Retinal pigment epithelial cell (primary cell): ENCODE measurements at regions not wholly inside any gene's neighbourhood (a gene's known extent, or its start where the extent isn't known, plus 50 kb on each side); places are given as distances from the start of the nearest gene placed in this dataset.
A peak's percentile ranks its signal among the peaks of the same experiment; 100 is the strongest.

Experiments used
- DNase-seq: peaks from one replicate; pipeline ENCODE4 v3.0.0-alpha.2; 2010; ENCODE audit warnings: low read depth
- H3K4me3 ChIP-seq: 2 replicates; pipeline ENCODE4 v1.5.1; 2011; ENCODE audit warnings: mild to moderate bottlenecking, low read length, control low read depth, moderate library complexity
- CTCF ChIP-seq: conservative IDR thresholded peaks from 2 replicates; pipeline ENCODE4 v1.5.1; 2011; ENCODE audit warnings: low read depth, low read length, control low read depth, inconsistent platforms

- H3K4me3 ChIP-seq, result no peak overlapping the region
- no peak for TF ChIP-seq CTCF
- no peak for DNase-seq
These were observed 864.0 kb upstream of the ACO1 start for GRCh38 chr9:31520301-31521085.

DNA sequence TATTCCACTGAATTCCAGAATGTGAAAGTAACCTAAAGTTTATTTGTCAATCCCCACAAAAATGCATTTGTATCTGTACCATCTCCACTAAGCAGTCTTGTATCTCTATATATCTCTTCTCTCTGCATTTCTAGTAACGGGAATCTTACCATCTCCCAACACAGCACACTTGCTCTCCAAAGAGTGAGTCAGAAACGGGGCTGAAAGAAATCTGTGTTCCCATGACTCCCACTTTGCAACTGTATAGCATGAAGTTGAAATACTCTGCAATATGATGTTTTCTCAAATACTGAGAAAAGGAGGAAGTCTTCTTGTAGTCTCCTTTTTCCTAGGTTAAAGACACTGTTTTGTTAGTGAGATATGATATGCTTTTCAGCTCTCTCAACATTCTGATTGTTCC lies 848.8 kb upstream of the ACO1 start:
- no peak for DNase-seq
- TF ChIP-seq CTCF, result no peak
- H3K4me3 ChIP-seq, result no peak overlapping the region

DNA sequence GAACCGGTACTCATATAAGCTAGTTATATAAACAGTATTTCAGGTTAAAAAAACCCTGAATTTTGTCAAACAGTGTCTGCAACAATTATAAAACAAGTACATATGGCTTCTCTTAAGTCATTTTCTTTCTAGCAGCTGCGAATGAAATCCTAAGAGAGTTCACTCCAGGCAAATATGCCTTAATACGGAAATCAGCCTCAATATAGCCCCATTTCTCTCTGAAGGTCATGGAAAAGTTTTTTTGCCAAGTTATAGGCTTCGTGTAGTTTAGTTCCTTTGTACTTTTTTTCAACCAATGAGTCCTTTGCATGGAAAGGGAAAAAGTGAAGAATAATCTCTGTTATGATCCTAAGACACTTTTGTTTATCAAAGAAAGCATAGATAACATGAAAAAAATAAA lies 848.0 kb upstream of the ACO1 start:
- no peak for TF ChIP-seq CTCF
- DNase-seq, result no peak
- H3K4me3 ChIP-seq, result no peak overlapping the region

GRCh38 chr9:31541721-31542281 lies 842.6 kb upstream of the ACO1 start:
- H3K4me3 ChIP-seq, result no peak overlapping the region
- DNase-seq, result peak; percentile 32
- TF ChIP-seq CTCF, result no peak

DNA sequence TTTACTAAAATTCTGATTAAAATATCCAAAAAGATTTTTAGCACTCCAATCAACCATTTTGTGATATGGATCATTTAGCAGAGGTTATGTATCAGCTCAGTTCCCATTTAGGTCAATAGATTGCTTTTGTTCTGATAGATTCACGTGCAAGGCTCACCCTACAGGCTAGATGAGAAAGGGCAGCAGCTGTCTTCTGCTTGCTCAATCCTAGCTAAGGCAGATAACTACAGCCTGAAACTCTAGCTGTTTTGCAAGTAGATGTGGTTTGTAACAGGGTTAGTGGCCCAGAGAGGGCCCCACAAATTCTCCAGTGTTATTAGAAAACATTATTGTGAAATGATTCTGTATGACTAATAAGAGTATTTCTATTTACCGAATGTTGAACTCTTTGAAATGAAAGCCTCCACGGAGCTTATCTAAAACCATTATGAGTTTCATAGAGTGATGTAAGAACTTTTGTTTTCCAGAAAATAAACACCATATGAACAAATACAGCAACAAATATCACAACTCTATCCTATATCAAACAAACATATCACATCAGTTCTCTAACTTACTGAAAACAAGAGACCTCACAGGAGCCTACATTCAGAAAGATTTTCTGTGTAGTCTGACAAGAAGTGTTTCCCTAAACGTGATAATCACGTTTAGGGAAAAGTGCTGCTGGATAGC lies 841.9 kb upstream of the ACO1 start:
- TF ChIP-seq CTCF, result peak; percentile 55
- no peak overlapping the region for H3K4me3 ChIP-seq
- DNase-seq, result peak; percentile 56

GRCh38 chr9:31554941-31555340 lies 829.5 kb upstream of the ACO1 start:
- no peak for TF ChIP-seq CTCF
- no peak overlapping the region for H3K4me3 ChIP-seq
- no peak for DNase-seq
